ENCODE measurements at regions not wholly inside any gene's neighbourhood (a gene's known extent, or its start where the extent isn't known, plus 50 kb on each side); places are given as distances from the start of the nearest gene placed in this dataset.

GRCh38 chr5:56457887-56458812 lies 225.0 kb upstream of the ANKRD55 start:
- Mint-ChIP-seq H3K9me3 (no peaks in the 10 kb centered on the region), H3K27me3 (no peaks in the 10 kb centered on the region), H3K4me3 (no peak overlapping the region), H3K36me3 (no peaks in the 10 kb centered on the region), H3K27ac (no peak overlapping the region), H3K4me1 (ENCODE audit: low read depth) (peaks cover 4% of the 10 kb centered on the region)
- intact Hi-C loops (cut with micrococcal nuclease) = no loop called here
- POLR2A ChIA-PET = interaction anchor here (0.8 kb wide), 1 partner anchor 103 kb away, joined by 3 read pairs; no protein-coding TSS in a partner anchor
- CTCF ChIA-PET = no interaction called here
- DNase-seq = no peak

GRCh38 chr5:56456002-56456401 lies 222.9 kb upstream of the ANKRD55 start:
- Mint-ChIP-seq H3K9me3 (no peaks in the 10 kb centered on the region), H3K4me3 (no peak overlapping the region), H3K27me3 (no peaks in the 10 kb centered on the region), H3K36me3 (no peaks in the 10 kb centered on the region), H3K27ac (no peak overlapping the region), H3K4me1 (ENCODE audit: low read depth) (peaks cover 4% of the 10 kb centered on the region)
- ChIA-PET CTCF (no interaction called here), POLR2A (no interaction called here)
- DNase-seq = no peak
- intact Hi-C loops (cut with micrococcal nuclease) = no loop called here

- POLR2A ChIA-PET = no interaction called here
- CTCF ChIA-PET = no interaction called here
- Mint-ChIP-seq H3K36me3 (no peaks in the 10 kb centered on the region), H3K27me3 (no peaks in the 10 kb centered on the region), H3K4me3 (no peak overlapping the region), H3K4me1 (ENCODE audit: low read depth) (peaks cover 4% of the 10 kb centered on the region), H3K27ac (no peak overlapping the region), H3K9me3 (no peaks in the 10 kb centered on the region)
- intact Hi-C loops (cut with micrococcal nuclease) = no loop called here
- no peak for DNase-seq
These were observed 222.3 kb upstream of the ANKRD55 start for GRCh38 chr5:56455417-56455816.

DNA sequence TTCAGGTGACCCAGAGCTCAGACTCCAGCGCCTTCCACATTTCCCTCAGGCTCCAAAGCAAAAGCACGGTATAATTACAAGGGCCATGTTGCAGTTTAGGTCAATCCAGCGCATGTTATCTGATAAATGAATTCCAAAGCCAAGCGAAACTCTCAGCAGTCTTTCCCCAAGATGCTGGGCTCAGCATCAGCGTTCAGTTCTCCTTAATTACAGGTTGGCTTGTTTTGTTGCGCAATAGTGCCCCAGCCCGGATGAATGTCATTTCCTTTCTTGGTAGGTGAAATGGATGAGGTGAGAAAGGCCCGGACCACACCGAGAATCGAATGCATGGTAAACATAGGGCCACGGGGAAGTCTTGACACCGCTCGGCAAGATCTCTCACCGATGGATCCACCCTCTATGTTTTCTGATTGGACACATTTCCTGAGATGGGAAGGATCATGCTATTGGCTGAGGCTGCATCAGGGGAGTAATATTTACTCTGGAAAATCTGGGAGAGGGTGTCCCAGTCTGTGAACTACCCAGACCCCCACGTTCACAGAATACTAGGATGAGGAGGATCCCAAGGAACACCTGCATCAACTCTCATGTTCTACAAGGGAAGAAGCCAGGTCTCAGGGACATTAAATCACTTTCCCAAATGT lies 221.2 kb upstream of the ANKRD55 start:
- DNase-seq = peak; percentile 38
- CTCF ChIA-PET = interaction anchor here (1.2 kb wide), 1 partner anchor 183 kb away, joined by 3 read pairs; no protein-coding TSS in a partner anchor
- Mint-ChIP-seq H3K9me3 (no peaks in the 10 kb centered on the region), H3K36me3 (no peaks in the 10 kb centered on the region), H3K27me3 (no peaks in the 10 kb centered on the region), H3K27ac (no peak overlapping the region), H3K4me3 (no peak overlapping the region), H3K4me1 (ENCODE audit: low read depth) (peaks cover 4% of the 10 kb centered on the region)
- intact Hi-C loops (cut with micrococcal nuclease) = no loop called here
- POLR2A ChIA-PET = no interaction called here

GRCh38 chr5:56451742-56452141 lies 218.6 kb upstream of the ANKRD55 start:
- no peaks in the 10 kb centered on the region for H3K36me3 Mint-ChIP-seq
- ChIA-PET CTCF (interaction anchor here (0.8 kb wide), 1 partner anchor 386 kb away, joined by 3 read pairs; no protein-coding TSS in a partner anchor), POLR2A (no interaction called here)
- H3K4me3 Mint-ChIP-seq = no peak overlapping the region
- no peak overlapping the region for H3K27ac Mint-ChIP-seq
- H3K4me1 Mint-ChIP-seq (ENCODE audit: low read depth) = peaks cover 4% of the 10 kb centered on the region
- intact Hi-C loops (cut with micrococcal nuclease) = no loop called here
- H3K27me3 Mint-ChIP-seq = no peaks in the 10 kb centered on the region
- no peaks in the 10 kb centered on the region for H3K9me3 Mint-ChIP-seq
- no peak for DNase-seq

DNA sequence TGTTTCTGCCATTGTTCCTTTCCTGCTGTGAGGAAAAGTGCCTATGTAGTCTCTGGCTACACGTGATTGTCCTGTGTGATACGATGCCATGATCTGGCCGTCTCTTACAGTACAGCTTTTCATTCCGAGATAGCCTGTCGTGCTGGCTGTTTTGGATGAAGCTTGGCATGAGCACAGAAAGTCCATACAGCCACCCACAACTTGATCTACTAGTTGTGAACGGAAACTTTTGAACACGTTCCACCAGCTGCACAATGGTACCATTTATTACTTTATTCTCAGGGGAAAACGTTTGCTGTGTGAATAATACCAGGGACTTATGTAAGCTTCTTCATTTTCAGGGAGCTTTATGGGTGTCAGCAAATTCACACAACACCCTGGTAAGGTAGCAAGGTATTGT lies 217.6 kb upstream of the ANKRD55 start:
- peaks cover 4% of the 10 kb centered on the region for H3K4me1 Mint-ChIP-seq (ENCODE audit: low read depth)
- H3K27me3 Mint-ChIP-seq = no peaks in the 10 kb centered on the region
- no peaks in the 10 kb centered on the region for H3K36me3 Mint-ChIP-seq
- no peak overlapping the region for H3K27ac Mint-ChIP-seq
- POLR2A ChIA-PET = interaction anchor here (0.6 kb wide), 1 partner anchor 724 kb away, joined by 3 read pairs; no protein-coding TSS in a partner anchor
- DNase-seq = no peak
- H3K9me3 Mint-ChIP-seq = no peaks in the 10 kb centered on the region
- CTCF ChIA-PET = no interaction called here
- no peak overlapping the region for H3K4me3 Mint-ChIP-seq
- intact Hi-C loops (cut with micrococcal nuclease) = no loop called here

GRCh38 chr5:56449071-56449640 lies 216.0 kb upstream of the ANKRD55 start:
- H3K27me3 Mint-ChIP-seq = no peaks in the 10 kb centered on the region
- ChIA-PET POLR2A (no interaction called here), CTCF (no interaction called here)
- intact Hi-C loops (cut with micrococcal nuclease) = no loop called here
- no peaks in the 10 kb centered on the region for H3K36me3 Mint-ChIP-seq
- H3K27ac Mint-ChIP-seq = no peak overlapping the region
- no peaks in the 10 kb centered on the region for H3K9me3 Mint-ChIP-seq
- no peak overlapping the region for H3K4me3 Mint-ChIP-seq
- H3K4me1 Mint-ChIP-seq (ENCODE audit: low read depth) = peaks cover under 1% of the 10 kb centered on the region
- no peak for DNase-seq

- intact Hi-C loops (cut with micrococcal nuclease) = no loop called here
- Mint-ChIP-seq H3K9me3 (no peaks in the 10 kb centered on the region), H3K4me1 (ENCODE audit: low read depth) (no peaks in the 10 kb centered on the region), H3K4me3 (no peak overlapping the region), H3K36me3 (no peaks in the 10 kb centered on the region), H3K27me3 (no peaks in the 10 kb centered on the region), H3K27ac (no peak overlapping the region)
- CTCF ChIA-PET = interaction anchor here (0.9 kb wide), 1 partner anchor 391 kb away, joined by 3 read pairs; no protein-coding TSS in a partner anchor
- POLR2A ChIA-PET = no interaction called here
- no peak for DNase-seq
These were observed 214.5 kb upstream of the ANKRD55 start for GRCh38 chr5:56447656-56448055.

- intact Hi-C loops (cut with micrococcal nuclease) = no loop called here
- ChIA-PET CTCF (interaction anchor here (0.9 kb wide), 1 partner anchor 391 kb away, joined by 3 read pairs; no protein-coding TSS in a partner anchor), POLR2A (no interaction called here)
- Mint-ChIP-seq H3K36me3 (no peaks in the 10 kb centered on the region), H3K4me3 (no peak overlapping the region), H3K27me3 (no peaks in the 10 kb centered on the region), H3K4me1 (ENCODE audit: low read depth) (no peaks in the 10 kb centered on the region), H3K9me3 (no peaks in the 10 kb centered on the region), H3K27ac (no peak overlapping the region)
- no peak for DNase-seq
These were observed 214.1 kb upstream of the ANKRD55 start for GRCh38 chr5:56447232-56447631.

GRCh38 chr5:56446728-56447127 lies 213.6 kb upstream of the ANKRD55 start:
- ChIA-PET POLR2A (no interaction called here), CTCF (interaction anchor here (0.9 kb wide), 1 partner anchor 392 kb away, joined by 3 read pairs; no protein-coding TSS in a partner anchor)
- DNase-seq = no peak
- H3K9me3 Mint-ChIP-seq = no peaks in the 10 kb centered on the region
- H3K36me3 Mint-ChIP-seq = no peaks in the 10 kb centered on the region
- no peaks in the 10 kb centered on the region for H3K4me1 Mint-ChIP-seq (ENCODE audit: low read depth)
- no peaks in the 10 kb centered on the region for H3K27me3 Mint-ChIP-seq
- intact Hi-C loops (cut with micrococcal nuclease) = no loop called here
- no peak overlapping the region for H3K27ac Mint-ChIP-seq
- no peak overlapping the region for H3K4me3 Mint-ChIP-seq

DNA sequence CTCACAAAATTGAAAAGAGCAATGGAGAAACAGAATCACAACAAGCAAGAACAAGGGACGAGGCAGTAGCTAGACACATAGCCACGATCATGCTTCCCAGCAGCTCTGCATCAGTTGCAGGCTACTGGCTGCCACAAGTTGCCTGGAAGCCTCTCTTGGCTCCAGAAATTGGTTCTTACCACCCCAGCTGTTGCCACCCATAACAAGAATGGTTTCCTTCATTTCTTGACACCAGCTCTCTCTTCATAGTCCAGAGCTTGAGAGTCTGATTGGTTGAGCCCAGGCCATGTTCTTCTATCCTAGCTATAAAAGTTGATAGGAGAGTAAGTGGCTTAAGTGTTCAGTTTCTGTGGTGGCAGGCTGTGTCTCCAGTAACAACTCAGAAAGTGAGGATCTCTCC lies 210.7 kb upstream of the ANKRD55 start:
- DNase-seq = no peak

More for the DNA sequence above, 210.7 kb upstream of the ANKRD55 start:
- CTCF ChIA-PET = no interaction called here
- Mint-ChIP-seq H3K36me3 (no peaks in the 10 kb centered on the region), H3K27me3 (no peaks in the 10 kb centered on the region), H3K4me3 (no peak overlapping the region), H3K27ac (no peak overlapping the region), H3K9me3 (no peaks in the 10 kb centered on the region), H3K4me1 (ENCODE audit: low read depth) (no peaks in the 10 kb centered on the region)
- intact Hi-C loops (cut with micrococcal nuclease) = no loop called here
- POLR2A ChIA-PET = no interaction called here
